Lung (tissue), 11 donors: ENCODE measurements at regions not wholly inside any gene's neighbourhood (a gene's known extent, or its start where the extent isn't known, plus 50 kb on each side); places are given as distances from the start of the nearest gene placed in this dataset.

ENCODE experiments used
- ATAC-seq: fragments of 200-7000 bp; cut with Tn5 transposase; one replicate; pipeline ENCODE4 v1.9.1; 2020; ENCODE audit warnings: moderate number of reproducible peaks; ENCODE audit not compliant: insufficient read depth, low FRiP score
- DNase-seq, 3 donors: peaks; one replicate each; pipeline ENCODE4 v3.0.0-alpha.2; 2013 to 2017
- H3K27ac ChIP-seq, 2 donors: one replicate each; pipeline ENCODE4 v1.5.1; 2013; ENCODE audit warnings: mild to moderate bottlenecking in 2 of 2, moderate library complexity in 2 of 2, control low read depth in 1 of 2, inconsistent platforms in 1 of 2, low read depth in 1 of 2, low read length in 1 of 2
- H3K27me3 ChIP-seq, 3 donors: one replicate each; pipeline ENCODE4 v1.5.1; 2013; ENCODE audit warnings: low read length in 2 of 3; ENCODE audit not compliant: control insufficient read depth in 3 of 3, insufficient read depth in 3 of 3
- H3K36me3 ChIP-seq, 4 donors: one replicate each; pipeline ENCODE4 v1.5.1; 2013; ENCODE audit warnings: low read length in 4 of 4, mild to moderate bottlenecking in 1 of 4, moderate library complexity in 1 of 4; ENCODE audit not compliant: control insufficient read depth in 4 of 4, insufficient read depth in 4 of 4
- H3K4me1 ChIP-seq, 5 donors: one replicate each; pipeline ENCODE4 v1.5.1; 2013; ENCODE audit warnings: low read length in 5 of 5, mild to moderate bottlenecking in 2 of 5, moderate library complexity in 1 of 5; ENCODE audit not compliant: control insufficient read depth in 5 of 5, insufficient read depth in 5 of 5
- H3K4me3 ChIP-seq: one replicate; pipeline ENCODE4 v1.5.1; 2013; ENCODE audit warnings: mild to moderate bottlenecking, control low read depth, moderate library complexity
- H3K9ac ChIP-seq, 2 donors: one replicate each; pipeline ENCODE4 v1.5.1; 2013; ENCODE audit warnings: low read length in 2 of 2, control low read depth in 1 of 2; ENCODE audit not compliant: insufficient read depth in 1 of 2
- H3K9me3 ChIP-seq, 4 donors: one replicate each; pipeline ENCODE4 v1.5.1; 2013; ENCODE audit warnings: low read length in 3 of 4, mild to moderate bottlenecking in 1 of 4, moderate library complexity in 1 of 4; ENCODE audit not compliant: control insufficient read depth in 4 of 4, insufficient read depth in 3 of 4
- CTCF ChIP-seq: IDR thresholded peaks from 2 replicates; pipeline ENCODE4 v1.5.1; 2012; ENCODE audit warnings: mild to moderate bottlenecking; ENCODE audit errors: control extremely low read depth, extremely low read depth
- WGBS, 2 donors: extraction: QIAGEN DNeasy Blood & Tissue Kit; methylation state at CpG; one replicate each; pipeline ENCODE4 v1.1.7; 2013; 5-methylcytosine and 5-hydroxymethylcytosine counted together
- donor health status: control.
- donor health status: control.
- donor health status: Bipolar disorder and iron deficiency.
- donor health status: healthy.
- donor health status: DM: yes; HTN: yes; CAD: no.

- Histone ChIP-seq H3K36me3 (no peaks in the 10 kb centered on the region), H3K9me3 (no peaks in the 10 kb centered on the region), H3K9ac (no peak overlapping the region), H3K4me3 (no peak overlapping the region), H3K4me1 (peaks cover 0 to 3% (median 0%) of the 10 kb centered on the region in 5 donors), H3K27ac (no peak overlapping the region), H3K27me3 (no peaks in the 10 kb centered on the region)
- ATAC-seq (no peak), DNase-seq (peak in 1 of 3 donors; percentile 10)
- TF ChIP-seq CTCF: no peak
- 69 to 81% methylated on average over 8 of the region's 8 CpGs for WGBS, 2 donors
These were observed 458.8 kb downstream of the METTL4 start for GRCh38 chr18:2112435-2113045.

GRCh38 chr18:2114289-2114688, 457.0 kb downstream of the METTL4 start:
- no peak overlapping the region for H3K27ac ChIP-seq
- peaks cover 0 to 3% (median 0%) of the 10 kb centered on the region in 5 donors for H3K4me1 ChIP-seq
- ATAC-seq: no peak
- no peak overlapping the region for H3K9ac ChIP-seq
- no peaks in the 10 kb centered on the region for H3K36me3 ChIP-seq
- no peak for TF ChIP-seq CTCF
- H3K27me3 ChIP-seq: no peaks in the 10 kb centered on the region
- H3K9me3 ChIP-seq: no peaks in the 10 kb centered on the region
- 42 to 47% methylated on average over 2 of the region's 2 CpGs for WGBS, 2 donors
- DNase-seq: no peak
- no peak overlapping the region for H3K4me3 ChIP-seq

- peak in 1 of 3 donors; percentile 6 for DNase-seq
- WGBS, 2 donors: 62 to 69% methylated on average over 4 of the region's 4 CpGs
- H3K27ac ChIP-seq: no peak overlapping the region
- H3K36me3 ChIP-seq: no peaks in the 10 kb centered on the region
- peaks cover 0 to 3% (median 0%) of the 10 kb centered on the region in 5 donors for H3K4me1 ChIP-seq
- H3K27me3 ChIP-seq: no peaks in the 10 kb centered on the region
- H3K9ac ChIP-seq: no peak overlapping the region
- no peak for TF ChIP-seq CTCF
- no peak for ATAC-seq
- H3K9me3 ChIP-seq: no peaks in the 10 kb centered on the region
- H3K4me3 ChIP-seq: no peak overlapping the region
These were observed 456.5 kb downstream of the METTL4 start for GRCh38 chr18:2114765-2115164.

GRCh38 chr18:2121224-2121623, 450.1 kb downstream of the METTL4 start:
- no peak for TF ChIP-seq CTCF
- DNase-seq (no peak), ATAC-seq (no peak)
- 65 to 66% methylated on average over 3 of the region's 3 CpGs for WGBS, 2 donors
- no peaks in the 10 kb centered on the region for H3K36me3 ChIP-seq
- no peaks in the 10 kb centered on the region for H3K4me1 ChIP-seq
- H3K9me3 ChIP-seq: no peaks in the 10 kb centered on the region
- H3K27ac ChIP-seq: no peak overlapping the region
- H3K9ac ChIP-seq: no peak overlapping the region
- H3K27me3 ChIP-seq: no peaks in the 10 kb centered on the region
- H3K4me3 ChIP-seq: no peak overlapping the region
